GM18499 (cell line): ENCODE measurements at regions not wholly inside any gene's neighbourhood (a gene's known extent, or its start where the extent isn't known, plus 50 kb on each side); places are given as distances from the start of the nearest gene placed in this dataset.

Experiments
- ATAC-seq: cut with Tn5 transposase; IDR thresholded peaks from one replicate; pipeline ENCODE4 v1.9.1; 2021; ENCODE audit warnings: moderate number of reproducible peaks; ENCODE audit not compliant: insufficient read depth, unreplicated experiment

DNA sequence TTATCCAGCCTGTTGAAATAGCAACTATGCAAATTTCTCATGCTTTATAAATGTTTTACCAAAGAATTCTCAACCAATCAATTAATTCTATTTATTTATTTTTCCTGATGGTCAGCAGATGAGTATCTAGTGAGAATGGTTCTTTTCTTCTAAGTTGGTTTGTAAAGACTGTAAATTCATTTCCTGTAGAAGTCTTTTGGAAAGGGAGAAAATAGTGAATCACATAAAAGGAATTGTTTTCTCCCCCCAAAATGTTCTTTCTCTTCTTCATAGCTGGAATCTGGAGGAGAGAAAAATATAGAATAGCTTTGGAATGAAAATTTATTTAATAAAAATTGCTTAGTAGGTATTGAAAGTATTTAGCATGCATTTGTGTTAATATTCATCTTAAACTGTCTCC, 836.1 kb upstream of the ZEB2 start:
- no peak for ATAC-seq

DNA sequence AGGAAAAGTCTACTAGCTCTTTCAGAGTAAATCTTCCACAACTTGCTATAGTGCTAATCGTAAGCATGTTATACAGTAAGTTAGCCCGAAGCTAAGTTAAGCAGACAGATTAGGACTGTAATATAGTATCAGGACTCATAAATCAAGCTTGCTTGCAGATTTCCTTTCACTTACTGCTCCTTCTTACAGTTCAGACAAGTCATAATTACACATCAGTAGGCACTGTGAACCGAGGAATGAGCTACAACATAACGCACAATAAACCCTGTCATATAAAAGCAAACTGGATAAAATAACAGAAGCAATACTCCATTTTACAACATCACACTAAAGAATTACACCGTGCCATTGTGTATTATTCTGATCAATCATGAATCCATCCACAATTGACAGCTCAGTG, 832.6 kb upstream of the ZEB2 start:
- ATAC-seq: no peak

DNA sequence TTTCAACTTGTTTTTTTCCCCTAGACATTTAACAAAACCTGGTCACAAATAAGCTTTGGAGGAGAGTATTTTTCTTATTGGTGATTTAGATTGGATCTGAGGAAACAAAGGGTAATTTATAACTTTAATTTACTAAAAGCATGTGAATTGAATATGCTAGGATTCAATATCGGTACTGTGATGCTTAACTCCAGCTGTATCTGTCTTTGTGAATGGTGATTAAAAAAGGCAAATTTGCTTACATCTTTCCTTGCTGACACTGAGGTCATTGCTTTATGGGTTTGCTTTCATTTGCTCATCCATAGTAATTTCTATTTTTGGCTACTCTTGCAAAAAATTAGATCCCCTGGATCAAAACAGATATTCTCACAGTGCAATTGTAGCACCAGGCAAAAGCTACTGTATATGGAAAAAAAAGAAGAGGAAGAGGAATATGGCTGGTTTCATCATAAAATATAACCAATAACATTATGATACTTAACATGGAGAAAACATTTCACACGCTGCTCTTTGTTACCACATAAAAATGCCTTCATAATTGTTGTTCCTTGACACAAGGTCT, 832.0 kb upstream of the ZEB2 start:
- no peak for ATAC-seq

DNA sequence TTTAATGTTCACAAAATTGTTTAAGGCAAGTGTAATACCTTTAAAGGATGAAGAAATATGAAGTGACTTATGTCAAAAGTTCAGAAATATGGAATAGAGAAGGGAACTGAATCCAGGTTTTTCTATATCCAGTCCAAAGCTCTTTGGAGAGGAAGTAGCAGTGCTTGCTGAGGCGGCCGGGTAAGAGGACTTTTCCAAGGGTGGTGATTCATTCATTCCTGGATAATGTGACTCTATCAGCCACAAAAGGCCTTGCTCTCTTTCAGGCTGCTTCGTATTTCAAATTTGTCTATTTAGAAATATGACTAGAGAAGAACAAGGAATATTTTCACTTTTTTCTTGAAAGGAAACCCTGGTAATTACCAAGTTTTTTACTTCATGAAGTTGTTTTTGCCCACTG, 830.1 kb upstream of the ZEB2 start:
- no peak for ATAC-seq

DNA sequence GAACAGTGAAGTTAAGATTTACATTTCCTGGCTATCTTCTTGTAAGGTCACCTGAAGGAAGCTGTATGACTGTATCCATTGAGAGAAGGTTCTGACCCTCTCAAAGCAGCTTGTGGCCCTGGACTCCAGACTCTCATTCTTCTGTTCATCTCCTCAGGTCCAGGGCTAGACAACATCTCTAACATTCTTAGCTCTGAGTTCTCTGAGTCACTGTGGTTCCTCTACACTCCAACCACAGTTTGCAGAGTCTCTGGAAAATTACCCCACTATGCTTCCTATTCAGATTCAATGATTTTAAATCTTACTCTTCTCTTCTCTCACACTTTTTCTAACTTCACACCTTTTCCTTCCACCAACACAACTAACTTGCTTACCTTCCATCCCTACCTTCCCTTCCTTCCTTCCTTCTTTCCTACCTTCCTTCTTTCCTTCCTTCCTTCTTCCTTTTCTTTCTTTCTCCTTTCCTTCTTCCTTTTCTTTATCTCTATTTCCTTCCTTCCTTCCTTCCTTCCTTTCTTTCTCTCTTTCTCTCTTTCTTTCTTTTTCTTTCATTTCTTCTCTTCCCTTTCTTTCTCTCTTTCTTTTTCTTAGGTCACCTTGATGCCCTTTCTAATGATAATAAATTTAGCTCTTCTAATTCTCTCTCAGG, 824.3 kb upstream of the ZEB2 start:
- no peak for ATAC-seq

DNA sequence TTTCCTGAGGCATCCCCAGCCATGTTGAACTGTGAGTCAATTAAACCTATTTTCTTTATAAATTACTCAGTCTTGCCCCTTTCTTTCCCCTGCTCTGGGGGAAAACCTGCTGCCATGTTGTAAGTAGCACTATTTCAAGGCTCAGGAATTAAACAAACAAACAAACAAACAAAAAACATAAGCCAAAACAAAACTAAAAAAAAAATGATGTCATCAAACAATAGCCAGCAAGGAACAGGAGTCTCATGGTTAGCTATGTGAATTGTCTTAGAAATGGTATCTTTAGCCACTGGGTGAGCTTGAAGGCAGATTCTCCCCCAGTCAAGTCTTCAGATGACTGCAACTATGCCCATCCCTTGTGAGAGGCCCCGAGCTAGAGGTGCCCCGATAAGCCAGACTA, 823.4 kb upstream of the ZEB2 start:
- ATAC-seq: no peak

DNA sequence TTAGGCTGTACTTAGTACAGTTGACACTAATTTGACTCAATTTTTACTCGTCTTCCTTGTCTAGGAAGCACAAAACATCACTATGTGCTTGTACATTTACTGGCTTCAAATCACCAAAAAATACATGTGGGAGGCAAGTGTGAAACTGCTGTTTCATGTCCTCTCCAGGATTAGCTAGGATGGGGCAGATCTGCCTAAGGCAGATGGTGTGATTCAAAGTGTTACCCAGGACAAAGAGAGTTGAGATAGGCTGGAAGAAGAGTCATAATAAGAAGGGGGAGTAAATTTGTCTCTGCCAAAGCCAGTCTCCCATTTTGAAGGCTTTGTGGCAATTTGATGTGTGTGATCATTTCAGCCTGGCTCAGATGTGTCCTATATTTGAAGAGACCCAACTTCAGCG, 821.6 kb upstream of the ZEB2 start:
- no peak for ATAC-seq

DNA sequence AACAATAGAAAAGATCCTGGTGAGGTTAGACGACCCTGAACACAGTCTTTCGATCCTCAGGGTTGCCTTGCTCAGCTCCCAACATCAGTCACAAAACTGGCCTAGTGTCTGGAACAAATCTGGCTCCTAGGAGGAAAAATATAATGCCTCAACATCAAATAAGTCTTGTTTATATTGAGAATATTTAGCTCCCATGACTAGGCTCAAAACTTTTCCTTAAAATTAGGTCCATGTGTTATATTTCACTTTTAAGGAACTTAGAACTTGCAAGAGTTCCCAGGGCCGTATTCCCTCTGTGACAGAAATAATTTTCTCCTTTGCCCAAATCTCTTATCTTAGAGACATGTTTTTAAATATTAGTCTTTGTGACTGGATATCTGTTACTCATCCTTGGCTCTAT, 819.7 kb upstream of the ZEB2 start:
- no peak for ATAC-seq

DNA sequence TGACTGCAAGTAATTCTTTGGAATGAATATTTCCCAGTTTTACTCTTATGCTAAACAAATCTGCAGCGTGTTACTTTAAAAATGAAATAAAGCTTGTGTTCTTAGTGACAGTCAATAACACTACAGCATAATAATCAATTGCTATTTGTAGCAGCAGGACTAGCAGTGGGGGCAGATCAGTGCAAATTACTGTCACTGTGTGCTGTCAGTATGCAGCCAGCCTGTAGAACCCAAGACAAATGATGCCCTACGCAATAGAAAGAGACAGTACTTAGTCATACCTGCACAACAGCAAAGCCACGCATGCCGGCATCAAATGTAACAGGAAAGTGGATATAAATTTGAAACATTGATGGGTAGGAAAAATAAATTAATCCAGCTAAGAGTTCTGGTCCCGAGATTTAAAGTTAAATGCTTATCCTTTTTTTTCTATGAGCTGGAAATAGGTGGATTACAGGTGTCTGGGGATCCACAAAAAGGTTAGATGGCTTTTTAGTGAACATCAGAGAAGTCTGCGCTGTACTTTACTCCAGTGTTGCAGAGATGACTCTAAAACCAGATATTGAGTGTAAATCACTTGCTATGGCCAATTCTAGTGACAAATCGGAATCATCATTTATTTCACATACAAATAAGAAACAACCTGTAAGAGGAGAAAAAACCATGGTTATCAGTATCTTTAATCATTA, 812.4 kb upstream of the ZEB2 start:
- ATAC-seq: no peak

DNA sequence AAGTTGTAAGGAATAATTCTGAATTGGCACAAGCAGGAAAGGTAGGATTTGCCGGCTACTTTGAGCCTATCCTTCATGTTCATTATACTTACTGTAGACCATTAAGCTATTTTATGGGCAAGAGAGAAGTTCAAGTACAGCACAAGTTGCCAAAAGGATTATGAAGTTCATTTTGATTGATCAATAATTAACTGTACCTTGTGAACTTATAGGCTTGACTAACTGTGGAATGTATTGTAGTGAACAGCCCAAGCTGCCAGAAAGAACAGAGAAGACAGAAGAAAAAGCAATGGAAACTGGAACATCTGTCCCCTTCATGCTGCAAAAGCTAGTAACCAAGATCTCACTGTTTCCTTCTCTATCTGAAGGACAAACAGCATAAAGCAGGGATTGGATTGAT, 810.1 kb upstream of the ZEB2 start:
- no peak for ATAC-seq

DNA sequence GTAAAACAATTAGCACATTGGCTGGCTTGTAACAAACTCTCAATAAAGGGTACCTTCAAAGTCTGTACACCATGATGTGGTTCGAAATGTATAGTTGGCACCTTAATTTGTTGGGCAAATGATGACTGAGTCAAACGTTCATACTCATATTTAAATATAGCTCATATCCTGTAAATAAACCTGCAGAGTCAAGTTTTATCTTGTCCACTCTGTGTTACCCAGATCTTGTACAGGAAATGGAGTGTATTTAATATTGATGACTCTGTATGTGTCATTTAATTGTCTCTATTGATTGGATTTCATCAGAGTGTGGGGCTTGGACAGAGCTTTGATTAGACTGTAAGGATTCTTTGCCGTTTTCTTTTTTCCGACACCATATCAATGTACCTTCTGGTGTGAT, 805.6 kb upstream of the ZEB2 start:
- no peak for ATAC-seq

DNA sequence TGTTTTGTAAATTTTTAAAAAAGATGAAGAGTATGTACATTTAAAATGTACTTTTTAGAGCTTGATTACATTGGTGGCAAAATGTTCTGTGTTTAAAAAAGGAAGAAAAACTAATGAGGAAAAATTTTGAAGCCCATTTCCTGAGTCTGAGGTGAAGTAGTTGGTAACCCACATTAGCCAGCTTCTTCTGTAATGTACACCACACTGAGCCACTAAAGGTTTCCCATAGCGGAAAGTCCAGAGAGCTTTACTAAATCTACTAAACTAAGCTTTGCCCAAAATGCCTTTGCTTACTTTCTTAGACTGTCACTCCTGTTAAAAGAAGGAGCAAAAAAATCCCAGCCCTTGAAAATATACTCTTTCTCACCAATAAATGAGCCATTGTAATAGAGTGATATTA, 804.8 kb upstream of the ZEB2 start:
- no peak for ATAC-seq

DNA sequence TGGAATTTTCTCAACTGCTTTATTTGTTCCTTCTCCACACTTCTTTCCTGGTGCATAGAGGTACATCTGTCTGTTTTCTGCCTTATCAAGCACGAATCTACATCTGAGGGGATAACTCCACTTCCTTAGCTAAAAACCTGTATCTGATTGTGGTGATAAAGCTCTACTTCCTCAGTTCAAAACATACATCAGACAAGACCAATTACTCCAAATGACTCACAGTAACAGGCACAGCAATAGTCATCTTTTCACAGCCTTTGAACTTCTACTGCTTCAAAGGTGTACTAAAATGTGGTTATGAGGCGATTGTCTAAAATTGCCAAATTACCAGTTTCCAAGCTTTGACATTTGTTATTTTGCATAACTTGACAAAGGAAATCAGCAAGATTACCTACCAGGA, 803.6 kb upstream of the ZEB2 start:
- no peak for ATAC-seq

DNA sequence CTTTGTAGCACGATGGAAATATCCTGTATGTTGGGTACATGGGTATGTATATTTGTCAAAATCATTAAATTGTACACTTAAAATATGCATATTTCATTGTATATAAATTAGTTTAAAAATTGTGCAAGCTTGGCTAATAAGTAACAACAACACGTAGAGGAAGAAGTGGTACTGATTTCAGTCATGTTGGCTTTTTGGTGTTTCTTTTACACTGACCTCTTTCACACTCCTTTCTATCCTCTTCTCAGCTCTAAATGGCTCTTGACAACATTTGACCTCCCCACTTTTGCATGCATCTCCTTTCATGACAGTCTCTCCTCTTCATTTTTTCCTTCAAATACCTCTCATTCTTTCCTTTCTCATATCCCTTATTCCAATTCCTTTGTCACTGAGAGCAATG, 801.4 kb upstream of the ZEB2 start:
- ATAC-seq: no peak

DNA sequence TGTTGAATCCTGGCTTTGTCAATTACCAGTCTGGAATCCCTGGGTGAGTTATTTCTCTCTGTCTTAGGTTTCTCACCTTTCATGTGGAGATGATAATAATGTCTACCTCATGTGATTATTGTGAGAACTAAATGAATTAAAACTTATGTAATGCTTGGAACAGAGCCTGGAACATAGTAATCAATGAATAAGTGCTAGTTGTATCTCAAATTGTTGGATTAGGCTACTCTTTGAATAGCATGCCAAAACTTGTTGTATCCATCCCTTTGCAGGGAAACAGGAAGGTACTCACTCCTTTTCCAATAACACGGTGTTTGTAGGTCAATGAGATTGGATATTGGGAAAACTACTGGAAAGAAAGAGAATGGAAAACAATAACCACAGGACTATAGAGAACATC, 796.6 kb upstream of the ZEB2 start:
- ATAC-seq: no peak

DNA sequence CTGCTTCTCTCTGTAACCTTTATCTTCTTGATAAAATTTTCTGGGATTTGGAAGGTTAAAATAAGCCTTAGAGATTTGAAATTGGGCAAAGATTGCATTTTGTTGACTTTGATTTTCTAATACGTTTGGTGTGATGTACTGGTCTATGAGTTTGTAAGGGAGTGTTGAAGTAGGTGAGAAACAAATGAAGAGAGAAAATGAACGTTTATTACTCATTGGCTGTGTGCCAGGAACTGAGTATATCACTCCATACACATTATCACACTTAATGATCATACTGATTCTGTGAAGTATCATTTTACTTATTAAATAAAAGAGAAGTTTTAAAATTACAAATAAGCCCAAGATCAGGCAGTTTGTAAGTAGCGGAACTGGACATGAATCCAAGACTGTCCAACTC, 795.1 kb upstream of the ZEB2 start:
- ATAC-seq: no peak

DNA sequence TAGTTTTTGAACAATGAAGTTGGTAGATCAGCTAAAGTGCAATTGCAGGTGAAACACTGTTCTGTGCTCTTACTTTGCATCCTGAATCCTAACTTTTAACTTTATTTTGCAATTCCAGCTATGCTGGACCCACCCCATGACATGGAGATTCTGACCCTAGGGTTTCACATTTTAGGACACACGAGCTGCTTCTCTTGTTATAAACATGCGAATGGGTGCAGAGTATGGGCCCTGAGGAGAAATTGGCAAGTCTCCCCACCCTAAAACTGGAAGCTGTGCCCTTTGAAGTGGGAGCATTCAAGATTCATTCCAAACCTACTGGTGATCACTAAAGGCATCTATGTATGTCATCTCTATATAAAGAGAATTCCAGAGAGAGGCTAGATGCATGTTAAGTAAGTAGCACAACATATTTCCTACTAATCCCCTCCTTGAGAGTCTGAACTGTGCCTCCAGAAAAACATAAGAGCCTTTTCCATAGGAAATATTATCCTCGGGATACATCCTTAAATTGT, 794.3 kb upstream of the ZEB2 start:
- no peak for ATAC-seq

DNA sequence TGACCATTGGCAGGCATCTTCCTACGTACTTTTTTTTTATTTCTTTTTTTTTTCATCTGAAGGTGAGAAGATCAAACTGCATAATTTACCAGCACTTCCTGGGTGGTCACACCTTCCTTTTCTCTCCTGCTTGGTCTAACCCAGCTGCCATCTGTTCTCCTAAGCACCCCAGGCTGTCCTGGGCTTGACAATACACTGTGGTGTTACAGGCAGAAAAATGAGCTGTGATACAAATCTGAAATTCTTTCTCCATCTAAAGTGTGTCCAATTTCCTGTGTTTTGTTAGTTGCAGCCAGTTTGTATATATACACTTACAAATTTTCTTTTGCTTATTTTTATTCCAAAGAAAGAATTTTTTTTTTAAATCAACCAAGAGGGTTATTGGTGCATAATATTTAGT, 786.0 kb upstream of the ZEB2 start:
- ATAC-seq: no peak

DNA sequence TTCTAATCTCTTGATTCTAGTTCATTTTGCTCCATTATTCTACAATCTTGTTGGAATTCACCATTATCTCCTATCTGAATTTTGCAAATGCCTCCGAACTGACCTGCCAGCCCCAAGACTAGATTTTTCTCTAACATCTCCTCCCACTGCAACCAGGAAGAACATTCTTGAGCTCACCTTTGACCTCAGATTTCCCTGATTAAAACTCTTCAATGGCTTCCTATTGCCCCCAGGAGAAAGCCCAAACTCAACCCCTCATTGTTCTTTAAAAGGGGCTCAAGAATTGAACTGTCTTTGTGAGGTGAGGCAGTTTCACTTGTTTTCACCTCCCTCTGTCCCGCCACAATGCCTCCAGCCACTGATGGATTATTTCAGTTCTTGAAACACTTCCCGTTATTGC, 784.6 kb upstream of the ZEB2 start:
- ATAC-seq: no peak

DNA sequence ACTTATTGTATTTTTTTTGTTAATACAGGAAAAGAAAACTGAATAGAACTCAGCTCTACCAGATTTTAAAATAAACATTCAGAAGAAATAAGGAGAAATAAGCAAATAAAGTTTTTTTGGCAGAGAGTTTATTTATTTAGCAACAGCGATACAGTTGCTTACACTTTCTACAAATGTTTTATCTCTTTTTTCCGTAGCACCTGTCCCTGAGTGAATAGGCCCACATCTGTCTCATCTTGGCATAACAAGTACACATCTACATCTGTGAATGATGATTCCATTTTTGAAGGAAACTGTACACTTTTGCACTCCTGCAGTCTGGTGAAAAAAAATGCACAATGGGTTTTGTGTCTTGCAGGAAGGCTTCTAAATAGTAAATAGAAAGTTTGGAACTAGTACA, 783.6 kb upstream of the ZEB2 start:
- ATAC-seq: no peak

DNA sequence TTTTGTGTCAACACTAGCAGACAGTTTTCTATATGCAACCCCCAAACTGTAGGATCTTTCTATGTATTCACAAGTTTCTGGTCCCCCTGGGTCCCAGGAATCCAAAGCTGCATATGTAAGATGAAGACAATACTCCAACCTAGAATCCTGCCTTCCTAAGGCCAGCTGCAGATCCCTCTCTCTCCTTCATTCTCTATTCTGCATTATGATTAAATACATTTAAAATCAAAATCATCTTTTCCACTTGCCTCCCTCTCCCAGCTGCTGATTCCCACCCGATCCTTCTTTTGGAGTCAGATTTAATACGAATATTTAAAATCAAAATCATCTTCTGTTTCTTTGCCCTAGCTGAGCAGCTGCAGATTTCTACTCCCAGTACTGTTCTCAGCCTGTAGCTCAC, 783.0 kb upstream of the ZEB2 start:
- no peak for ATAC-seq

DNA sequence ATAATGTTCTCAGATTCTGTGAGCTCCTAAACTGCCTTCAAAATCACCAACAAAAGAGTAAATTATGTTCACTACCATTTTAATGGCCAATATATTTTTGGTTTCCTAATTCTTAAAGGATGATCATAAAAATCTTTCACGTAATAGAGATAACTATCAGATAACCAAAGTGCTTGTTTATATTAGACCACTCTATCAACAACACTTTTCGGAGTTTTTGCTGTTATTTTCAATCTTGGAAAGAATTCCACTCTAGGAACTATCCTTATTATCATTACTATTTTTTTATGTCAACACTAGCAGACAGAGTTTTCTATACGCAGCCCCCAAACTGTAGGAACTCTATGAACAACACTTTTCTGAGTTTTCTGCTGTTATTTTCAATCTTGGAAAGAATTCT, 782.5 kb upstream of the ZEB2 start:
- ATAC-seq: no peak
